K562 (cell line): ENCODE measurements at regions not wholly inside any gene's neighbourhood (a gene's known extent, or its start where the extent isn't known, plus 50 kb on each side); places are given as distances from the start of the nearest gene placed in this dataset.

Experiments
- ATAC-seq: fragments of 200-7000 bp; cut with Tn5 transposase; 3 replicates; pipeline ENCODE4 v1.9.1; 2020; ENCODE audit warnings: moderate library complexity
- BruUV-seq: library from RNA; stranded (reverse); fragments of 400-500 nt; replicated peaks from 2 replicates; lab custom pipeline; 2021; lab: Mats Ljungman, UMichigan
- CTCF ChIA-PET: fragments of 300-600 bp; formaldehyde crosslinking; extraction: SDS; loops from one replicate; lab custom pipeline; 2021; ENCODE audit warnings: low intra/inter-chr PET ratio; lab: Yijun Ruan, JAX
- POLR2A ChIA-PET: fragments of 300-600, 350-650 bp; sonication (Branson Sonifier 250); formaldehyde crosslinking; extraction: SDS; loops from one replicate; lab custom pipeline; 2021; ENCODE audit warnings: antibody characterized with exemption, inconsistent platforms; lab: Yijun Ruan, JAX
- DNase-seq, 4 experiments: peaks; one replicate each; pipeline versions ENCODE4 v3.0.0 to v3.0.0-alpha.2; 2011 to 2018; ENCODE audit warnings: low spot score in 3 of 4, mixed read lengths in 3 of 4; ENCODE audit errors: extremely low read depth in 1 of 4
- FAIRE-seq: peaks from 2 replicates; lab custom pipeline; 2011; peaks lifted over from hg19 to GRCh38; lab: Jason Lieb, UNC
- H2AFZ ChIP-seq: 2 replicates; pipeline ENCODE4 v1.6.0; 2011; ENCODE audit warnings: low read depth, low read length, control low read depth, inconsistent platforms
- H3K27ac ChIP-seq: fragments of 200-600 bp; 3 replicates; pipeline ENCODE4 v1.8.0; 2011; ENCODE audit warnings: low read depth, mild to moderate bottlenecking, control low read depth, inconsistent platforms, low read length, moderate library complexity, mixed read lengths; ENCODE audit errors: extremely low read depth
- H3K27me3 ChIP-seq, 2 experiments: fragments of 300-600 bp in 1 of 2; 2 replicates in 1 of 2; 3 replicates in 1 of 2; pipeline versions ENCODE4 v1.6.0 to v1.8.0; 2011; ENCODE audit warnings: inconsistent platforms in 2 of 2, low read length in 2 of 2, mild to moderate bottlenecking in 1 of 2, mixed read lengths in 1 of 2, moderate library complexity in 1 of 2; ENCODE audit not compliant: control insufficient read depth in 2 of 2, insufficient read depth in 2 of 2
- H3K36me3 ChIP-seq: fragments of 300-600 bp; 3 replicates; pipeline ENCODE4 v1.8.0; 2011; ENCODE audit warnings: mild to moderate bottlenecking, low read length, inconsistent platforms; ENCODE audit not compliant: control insufficient read depth, insufficient read depth
- H3K4me1 ChIP-seq, 2 experiments: fragments of 200-600 bp in 1 of 2; replicated peaks in 1 of 2; 2 replicates in 1 of 2; 3 replicates in 1 of 2; pipeline versions ENCODE4 v1.5.1 to v1.8.0; 2011; ENCODE audit warnings: inconsistent platforms in 2 of 2, low read length in 2 of 2, mild to moderate bottlenecking in 1 of 2, mixed read lengths in 1 of 2, moderate library complexity in 1 of 2; ENCODE audit not compliant: control insufficient read depth in 2 of 2, insufficient read depth in 2 of 2
- H3K4me2 ChIP-seq: 2 replicates; pipeline ENCODE4 v1.6.1; 2011; ENCODE audit warnings: low read length, control low read depth, inconsistent platforms, mixed read lengths; ENCODE audit not compliant: insufficient read depth
- H3K4me3 ChIP-seq: fragments of 200-600 bp; sonication (generic), shearing (Covaris generic); 2 replicates; pipeline ENCODE4 v1.5.1; 2016; ENCODE audit warnings: control low read depth, inconsistent platforms
- H3K79me2 ChIP-seq: fragments of 200-600 bp; 3 replicates; pipeline ENCODE4 v1.8.0; 2011; ENCODE audit warnings: low read length, inconsistent platforms; ENCODE audit not compliant: control insufficient read depth, insufficient read depth
- H3K9ac ChIP-seq, 2 experiments: 2 replicates each; pipeline versions ENCODE4 v1.6.0 to v1.6.1; 2011; ENCODE audit warnings: low read depth in 2 of 2, low read length in 2 of 2, control low read depth in 1 of 2, inconsistent platforms in 1 of 2, mild to moderate bottlenecking in 1 of 2, mixed read lengths in 1 of 2; ENCODE audit not compliant: insufficient read depth in 1 of 2
- H3K9me1 ChIP-seq: one replicate; pipeline ENCODE4 v1.6.0; 2011; ENCODE audit warnings: inconsistent platforms, mild to moderate bottlenecking, low read length, moderate library complexity; ENCODE audit not compliant: control insufficient read depth, insufficient read depth
- H3K9me3 ChIP-seq: replicated peaks from 2 replicates; pipeline ENCODE4 v1.5.1; 2011; ENCODE audit warnings: low read depth, low read length, inconsistent platforms; ENCODE audit not compliant: control insufficient read depth, insufficient read depth
- H4K20me1 ChIP-seq: replicated peaks from 2 replicates; pipeline ENCODE4 v1.6.1; 2011; ENCODE audit warnings: low read length, inconsistent platforms, mixed read lengths; ENCODE audit not compliant: control insufficient read depth, insufficient read depth
- CAMTA2 ChIP-seq: fragments of 250-450 bp; sonication (Bioruptor Pico); conservative IDR thresholded peaks from 2 replicates; pipeline ENCODE4 v1.5.1; 2022
- CEBPG ChIP-seq, 3 experiments: fragments of 200-800 bp in 1 of 3; sonication (Bioruptor generic) in 1 of 3; sonication (generic) in 1 of 3; formaldehyde crosslinking in 1 of 3; IDR thresholded peaks in 2 of 3; conservative IDR thresholded peaks in 1 of 3; 2 replicates each; pipeline versions ENCODE4 v1.6.1 to v1.8.0; 2016 to 2022; ENCODE audit warnings: missing compliant biosample characterization in 2 of 3, missing genetic modification characterization in 2 of 3, mild to moderate bottlenecking in 1 of 3, missing genetic modification reagents in 1 of 3
- ETV6 ChIP-seq, 3 experiments: fragments of 150-350 bp in 1 of 3; sonication (generic) in 1 of 3; formaldehyde crosslinking in 1 of 3; IDR thresholded peaks; 2 replicates each; pipeline versions ENCODE4 v1.6.1 to v1.8.0; 2014 to 2022; ENCODE audit warnings: borderline replicate concordance in 2 of 3, low read depth in 2 of 3, antibody characterized with exemption in 1 of 3, low read length in 1 of 3, mild to moderate bottlenecking in 1 of 3, missing genetic modification reagents in 1 of 3
- FIP1L1 ChIP-seq: fragments of 200-400 bp; formaldehyde crosslinking; IDR thresholded peaks from 2 replicates; pipeline ENCODE4 v1.6.1; 2018; ENCODE audit warnings: mild to moderate bottlenecking, low read depth, low read length; ENCODE audit not compliant: poor library complexity, severe bottlenecking
- HDGF ChIP-seq: fragments of 450-650 bp; IDR thresholded peaks from 2 replicates; pipeline ENCODE4 v1.6.1; 2016
- IFI16 ChIP-seq: fragments of 250-450 bp; sonication (Bioruptor Pico); IDR thresholded peaks from 2 replicates; pipeline ENCODE4 v2.1.2; 2022; ENCODE audit warnings: mild to moderate bottlenecking, inconsistent platforms
- PTRF ChIP-seq: fragments of 450-650 bp; IDR thresholded peaks from 2 replicates; pipeline ENCODE4 v1.6.1; 2016; ENCODE audit warnings: mild to moderate bottlenecking, missing genetic modification characterization, missing compliant biosample characterization
- RAD21 ChIP-seq, 2 experiments: fragments of 250-450 bp in 1 of 2; fragments of 450-650 bp in 1 of 2; sonication (Bioruptor Pico) in 1 of 2; formaldehyde crosslinking in 1 of 2; IDR thresholded peaks in 1 of 2; conservative IDR thresholded peaks in 1 of 2; 2 replicates each; pipeline versions ENCODE4 v1.4.0 to v1.8.0; 2020 to 2022; ENCODE audit warnings: mild to moderate bottlenecking in 2 of 2, moderate library complexity in 1 of 2
- ZNF232 ChIP-seq: sonication (generic); formaldehyde crosslinking; IDR thresholded peaks from 2 replicates; pipeline ENCODE4 v1.8.0; 2022; ENCODE audit warnings: mild to moderate bottlenecking, missing genetic modification reagents
- WGBS: fragments of 100-300 bp; shearing (Covaris generic); methylation state at CpG from one replicate; pipeline ENCODE4 v1.1.6; 2016; ENCODE audit warnings: low coverage, mixed read lengths; ENCODE audit not compliant: insufficient coverage; ENCODE audit errors: missing lambda C conversion rate; 5-methylcytosine and 5-hydroxymethylcytosine counted together
- in situ Hi-C: fragments of 300-500 bp; cut with MboI; formaldehyde crosslinking; loops from 4 replicates; pipeline ENCODE4 v1.15.0; 2018; ENCODE audit warnings: inconsistent platforms, mixed read lengths
- intact Hi-C: fragments of 100-400 bp; cut with micrococcal nuclease; formaldehyde crosslinking; loops from 2 replicates; pipeline ENCODE4 v1.14.2; 2022
- TF ChIP-seq, protein P1 (sequence below): fragments of 250-450 bp; sonication (Bioruptor Pico); IDR thresholded peaks from 2 replicates; pipeline ENCODE4 v1.4.0; 2020; ENCODE audit warnings: mild to moderate bottlenecking, moderate library complexity
- TF ChIP-seq, protein P2 (sequence below): sonication (generic); IDR thresholded peaks from 2 replicates; pipeline ENCODE4 v1.6.1; 2016

DNA sequence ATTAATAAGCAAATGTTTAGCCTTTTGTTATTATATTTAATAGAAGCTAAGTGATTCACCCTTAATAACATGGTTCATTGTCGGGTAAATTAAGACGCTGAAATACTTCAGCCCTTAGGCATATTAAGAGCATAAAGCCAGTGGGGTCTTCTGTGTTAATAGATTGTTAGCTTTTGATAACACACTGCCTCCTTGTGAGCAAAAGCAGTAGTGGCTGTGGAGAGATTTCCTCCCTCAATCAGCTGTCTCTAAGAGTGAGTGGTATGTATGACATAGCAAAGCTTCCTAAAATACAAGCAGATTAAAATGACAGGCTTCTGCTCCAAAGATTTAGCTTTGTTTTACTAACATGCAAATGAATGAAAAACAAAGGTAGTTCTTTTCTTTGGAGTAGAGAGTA lies 143.7 kb upstream of the SYT4 start:
- ATAC-seq (no peak), FAIRE-seq (no peak), DNase-seq (no peak)
- intact Hi-C loops (no loop called here), in situ Hi-C loops (no loop called here)
- WGBS: 0% methylated on average over 2 of the region's 2 CpGs
- H4K20me1 ChIP-seq: no peaks in the 10 kb centered on the region
- no peaks in the 10 kb centered on the region for H3K27me3 ChIP-seq
- no peaks in the 10 kb centered on the region for H3K4me1 ChIP-seq
- no peak for TF ChIP-seq ZNF232
- TF ChIP-seq, protein P1, sequence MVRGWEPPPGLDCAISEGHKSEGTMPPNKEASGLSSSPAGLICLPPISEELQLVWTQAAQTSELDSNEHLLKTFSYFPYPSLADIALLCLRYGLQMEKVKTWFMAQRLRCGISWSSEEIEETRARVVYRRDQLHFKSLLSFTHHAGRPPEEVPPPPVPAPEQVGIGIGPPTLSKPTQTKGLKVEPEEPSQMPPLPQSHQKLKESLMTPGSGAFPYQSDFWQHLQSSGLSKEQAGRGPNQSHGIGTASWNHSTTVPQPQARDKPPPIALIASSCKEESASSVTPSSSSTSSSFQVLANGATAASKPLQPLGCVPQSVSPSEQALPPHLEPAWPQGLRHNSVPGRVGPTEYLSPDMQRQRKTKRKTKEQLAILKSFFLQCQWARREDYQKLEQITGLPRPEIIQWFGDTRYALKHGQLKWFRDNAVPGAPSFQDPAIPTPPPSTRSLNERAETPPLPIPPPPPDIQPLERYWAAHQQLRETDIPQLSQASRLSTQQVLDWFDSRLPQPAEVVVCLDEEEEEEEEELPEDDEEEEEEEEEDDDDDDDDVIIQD (CRISPR knock-in tag): no peak
- TF ChIP-seq, protein P2, sequence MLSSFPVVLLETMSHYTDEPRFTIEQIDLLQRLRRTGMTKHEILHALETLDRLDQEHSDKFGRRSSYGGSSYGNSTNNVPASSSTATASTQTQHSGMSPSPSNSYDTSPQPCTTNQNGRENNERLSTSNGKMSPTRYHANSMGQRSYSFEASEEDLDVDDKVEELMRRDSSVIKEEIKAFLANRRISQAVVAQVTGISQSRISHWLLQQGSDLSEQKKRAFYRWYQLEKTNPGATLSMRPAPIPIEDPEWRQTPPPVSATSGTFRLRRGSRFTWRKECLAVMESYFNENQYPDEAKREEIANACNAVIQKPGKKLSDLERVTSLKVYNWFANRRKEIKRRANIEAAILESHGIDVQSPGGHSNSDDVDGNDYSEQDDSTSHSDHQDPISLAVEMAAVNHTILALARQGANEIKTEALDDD: no peak
- TF ChIP-seq HDGF: no peak
- TF ChIP-seq CAMTA2 (CRISPR knock-in tag): no peak
- no peak for TF ChIP-seq PTRF (tag)
- TF ChIP-seq IFI16 (CRISPR knock-in tag): no peak
- no peak for TF ChIP-seq RAD21 (CRISPR knock-in tag; conservative IDR thresholded peaks at IDR 0.05 in 1 of 2, IDR thresholded peaks at IDR 0.05 in 1 of 2)
- TF ChIP-seq ETV6 (IDR thresholded peaks at IDR 0.05; ENCODE audit: borderline replicate concordance in 1 of 2, low read depth in 2 of 2, low read length in 1 of 2): no peak
- no peak for TF ChIP-seq ETV6 (CRISPR knock-in tag; IDR thresholded peaks at IDR 0.05; ENCODE audit: borderline replicate concordance)
- TF ChIP-seq CEBPG (CRISPR knock-in tag; IDR thresholded peaks at IDR 0.05): no peak
- TF ChIP-seq CEBPG (tag; conservative IDR thresholded peaks at IDR 0.05 in 1 of 2, IDR thresholded peaks at IDR 0.05 in 1 of 2): no peak
- no peak for TF ChIP-seq FIP1L1
- H3K9me1 ChIP-seq: no peaks in the 10 kb centered on the region
- H3K27ac ChIP-seq: no peak overlapping the region
- no TSS peak for BruUV-seq
- H3K79me2 ChIP-seq: no peaks in the 10 kb centered on the region
- POLR2A ChIA-PET: interaction anchor here (0.6 kb wide), 1 partner anchor 942 kb away, joined by 4 read pairs; no protein-coding TSS in a partner anchor
- no peak overlapping the region for H3K4me3 ChIP-seq
- H3K9ac ChIP-seq: no peak overlapping the region
- no peak overlapping the region for H2AFZ ChIP-seq
- H3K4me2 ChIP-seq: no peak overlapping the region
- peaks cover 2% of the 10 kb centered on the region; the same call in 1 of the 2 replicates for H3K9me3 ChIP-seq
- CTCF ChIA-PET: no interaction called here
- H3K36me3 ChIP-seq: no peaks in the 10 kb centered on the region
